MM.1S (cell line): ENCODE measurements at regions not wholly inside any gene's neighbourhood (a gene's known extent, or its start where the extent isn't known, plus 50 kb on each side); places are given as distances from the start of the nearest gene placed in this dataset.

Source experiments
- CTCF ChIP-seq: fragments of 300-600 bp; sonication (generic); IDR thresholded peaks from 2 replicates; pipeline ENCODE4 v1.5.1; 2016; ENCODE audit warnings: antibody characterized with exemption, low read length, mixed read lengths
- EZH2phosphoT487 ChIP-seq: fragments of 300-600 bp; sonication (generic); IDR thresholded peaks from 2 replicates; pipeline ENCODE4 v1.6.1; 2018; ENCODE audit warnings: antibody characterized with exemption, low read length

GRCh38 chr2:34492561-34493455 is 893.7 kb upstream of the FAM98A start:
- TF ChIP-seq CTCF (no peak), EZH2phosphoT487 (no peak)
